ENCODE measurements at regions not wholly inside any gene's neighbourhood (a gene's known extent, or its start where the extent isn't known, plus 50 kb on each side); places are given as distances from the start of the nearest gene placed in this dataset.

DNA sequence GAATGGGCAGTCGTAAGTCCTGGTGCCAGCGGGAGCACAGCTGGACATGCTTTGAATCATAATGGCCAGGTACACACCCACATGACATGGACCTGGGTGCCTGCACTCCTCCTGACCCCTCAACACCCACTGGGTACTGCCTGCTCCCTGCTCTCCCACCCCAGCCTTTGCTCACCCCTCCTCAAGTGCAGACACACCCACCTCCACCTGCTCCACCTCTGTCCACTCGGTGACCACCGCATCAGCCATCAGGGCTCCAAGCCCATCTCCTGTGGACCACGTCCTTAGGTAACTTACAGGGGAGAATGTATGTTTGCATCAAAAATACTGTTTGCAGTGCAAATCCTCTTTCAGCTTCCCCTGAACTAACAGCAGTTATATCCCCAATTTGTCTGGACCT is 214.6 kb downstream of the BRD1 start:
- TF ChIP-seq, protein P1, sequence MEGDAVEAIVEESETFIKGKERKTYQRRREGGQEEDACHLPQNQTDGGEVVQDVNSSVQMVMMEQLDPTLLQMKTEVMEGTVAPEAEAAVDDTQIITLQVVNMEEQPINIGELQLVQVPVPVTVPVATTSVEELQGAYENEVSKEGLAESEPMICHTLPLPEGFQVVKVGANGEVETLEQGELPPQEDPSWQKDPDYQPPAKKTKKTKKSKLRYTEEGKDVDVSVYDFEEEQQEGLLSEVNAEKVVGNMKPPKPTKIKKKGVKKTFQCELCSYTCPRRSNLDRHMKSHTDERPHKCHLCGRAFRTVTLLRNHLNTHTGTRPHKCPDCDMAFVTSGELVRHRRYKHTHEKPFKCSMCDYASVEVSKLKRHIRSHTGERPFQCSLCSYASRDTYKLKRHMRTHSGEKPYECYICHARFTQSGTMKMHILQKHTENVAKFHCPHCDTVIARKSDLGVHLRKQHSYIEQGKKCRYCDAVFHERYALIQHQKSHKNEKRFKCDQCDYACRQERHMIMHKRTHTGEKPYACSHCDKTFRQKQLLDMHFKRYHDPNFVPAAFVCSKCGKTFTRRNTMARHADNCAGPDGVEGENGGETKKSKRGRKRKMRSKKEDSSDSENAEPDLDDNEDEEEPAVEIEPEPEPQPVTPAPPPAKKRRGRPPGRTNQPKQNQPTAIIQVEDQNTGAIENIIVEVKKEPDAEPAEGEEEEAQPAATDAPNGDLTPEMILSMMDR (IDR thresholded peaks at IDR 0.05), result no peak
- TF ChIP-seq POLR2A (IDR thresholded peaks at IDR 0.05) (no peak), EP300 (IDR thresholded peaks at IDR 0.05) (no peak)
